Tibial nerve (tissue), 4 donors: ENCODE measurements at regions not wholly inside any gene's neighbourhood (a gene's known extent, or its start where the extent isn't known, plus 50 kb on each side); places are given as distances from the start of the nearest gene placed in this dataset.

ENCODE experiments used
- DNase-seq, 2 donors: peaks; one replicate each; pipeline ENCODE4 v3.0.0-alpha.2; 2019; ENCODE audit warnings: low spot score in 2 of 2
- H3K27ac ChIP-seq, 4 donors: fragments of 200-600 bp; sonication (generic) in 3 of 4; one replicate each; pipeline ENCODE4 v1.5.1; 2017 to 2019; ENCODE audit warnings: mild to moderate bottlenecking in 1 of 4
- H3K27me3 ChIP-seq, 2 donors: fragments of 200-600 bp; sonication (generic) in 1 of 2; one replicate each; pipeline versions ENCODE4 v1.5.1 to v1.6.0; 2017 to 2019
- H3K36me3 ChIP-seq, 3 donors: fragments of 200-600 bp; sonication (generic); one replicate each; pipeline ENCODE4 v1.5.1; 2018 to 2019
- H3K4me1 ChIP-seq, 4 donors: fragments of 200-600 bp; sonication (generic) in 3 of 4; one replicate each; pipeline ENCODE4 v1.5.1; 2017 to 2019
- H3K4me3 ChIP-seq, 4 donors: fragments of 200-600 bp; sonication (generic) in 3 of 4; one replicate each; pipeline ENCODE4 v1.5.1; 2017 to 2019; ENCODE audit warnings: mild to moderate bottlenecking in 1 of 4, moderate library complexity in 1 of 4
- H3K9me3 ChIP-seq, 4 donors: fragments of 200-600 bp; sonication (generic) in 3 of 4; one replicate each; pipeline ENCODE4 v1.5.1; 2017 to 2019
- EP300 ChIP-seq, 2 donors: sonication (generic); formaldehyde crosslinking; IDR thresholded peaks; one replicate each; pipeline ENCODE4 v1.6.1; 2017; ENCODE audit warnings: antibody characterized with exemption in 2 of 2, mild to moderate bottlenecking in 1 of 2
- POLR2A ChIP-seq, 2 donors: fragments of 450-650 bp; IDR thresholded peaks; one replicate each; pipeline ENCODE4 v1.6.1; 2017; ENCODE audit warnings: antibody characterized with exemption in 2 of 2, mild to moderate bottlenecking in 2 of 2, moderate library complexity in 2 of 2
- WGBS, 2 donors: methylation state at CpG; one replicate each; pipeline ENCODE4 v1.1.5; 2018; 5-methylcytosine and 5-hydroxymethylcytosine counted together
- TF ChIP-seq, protein P1 (sequence below), 5 experiments: fragments of 200-600 bp in 3 of 5; fragments of 450-650 bp in 2 of 5; sonication (generic) in 3 of 5; IDR thresholded peaks; one replicate each; pipeline ENCODE4 v1.5.1; 2016 to 2019; ENCODE audit warnings: antibody characterized with exemption in 5 of 5, mild to moderate bottlenecking in 3 of 5, moderate library complexity in 2 of 5

DNA sequence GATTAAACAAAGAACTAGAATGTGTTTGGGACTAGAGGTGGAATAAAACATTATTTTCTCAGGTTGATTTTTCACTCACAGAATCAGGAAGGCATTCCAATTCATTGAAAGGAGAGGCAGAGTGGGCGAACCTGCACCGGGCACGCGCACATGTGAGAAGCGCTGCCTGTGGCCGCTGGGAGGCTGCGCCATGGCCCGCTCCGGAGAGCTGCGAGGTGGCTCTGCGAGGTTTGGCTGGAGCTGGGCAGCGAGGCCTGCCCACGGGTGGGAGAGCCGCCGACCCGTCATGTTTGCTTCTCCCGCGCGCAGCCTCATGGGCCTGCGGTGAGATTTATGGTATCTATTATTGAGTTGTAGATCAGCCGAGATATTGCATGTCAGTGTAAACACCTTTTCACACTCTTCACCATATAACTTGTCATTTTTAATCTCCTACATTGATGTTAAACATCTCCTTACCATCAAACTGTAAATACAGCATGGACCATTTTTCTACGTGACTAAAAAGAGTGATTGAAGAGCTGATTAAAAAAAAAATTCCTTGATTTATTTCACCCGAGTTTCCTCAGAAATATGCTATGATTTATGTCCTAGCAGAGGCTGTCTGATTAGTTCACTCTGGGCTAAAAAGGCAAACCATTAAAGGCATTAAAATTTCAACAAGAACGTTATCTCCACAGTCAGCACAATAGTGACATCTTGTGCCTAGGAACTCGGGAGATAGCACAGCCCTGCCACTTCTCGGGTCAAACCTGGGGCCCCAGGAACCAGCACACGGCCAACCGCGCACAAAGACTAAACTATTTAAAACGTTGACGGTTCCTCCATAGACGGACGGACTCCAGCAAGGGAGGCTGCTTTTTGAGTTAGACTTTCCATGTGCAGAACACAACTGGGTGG, 96.6 kb upstream of the RNF32 start:
- WGBS, 2 donors = 80 to 86% methylated on average over 32 to 33 of the region's 33 CpGs
- H3K27me3 ChIP-seq = no peaks in the 10 kb centered on the region

GRCh38 chr7:156540619-156541165, 99.9 kb upstream of the RNF32 start:
- no peak overlapping the region for H3K4me3 ChIP-seq
- TF ChIP-seq POLR2A (IDR thresholded peaks at IDR 0.05) (no peak), EP300 (IDR thresholded peaks at IDR 0.05) (no peak)
- TF ChIP-seq, protein P1, sequence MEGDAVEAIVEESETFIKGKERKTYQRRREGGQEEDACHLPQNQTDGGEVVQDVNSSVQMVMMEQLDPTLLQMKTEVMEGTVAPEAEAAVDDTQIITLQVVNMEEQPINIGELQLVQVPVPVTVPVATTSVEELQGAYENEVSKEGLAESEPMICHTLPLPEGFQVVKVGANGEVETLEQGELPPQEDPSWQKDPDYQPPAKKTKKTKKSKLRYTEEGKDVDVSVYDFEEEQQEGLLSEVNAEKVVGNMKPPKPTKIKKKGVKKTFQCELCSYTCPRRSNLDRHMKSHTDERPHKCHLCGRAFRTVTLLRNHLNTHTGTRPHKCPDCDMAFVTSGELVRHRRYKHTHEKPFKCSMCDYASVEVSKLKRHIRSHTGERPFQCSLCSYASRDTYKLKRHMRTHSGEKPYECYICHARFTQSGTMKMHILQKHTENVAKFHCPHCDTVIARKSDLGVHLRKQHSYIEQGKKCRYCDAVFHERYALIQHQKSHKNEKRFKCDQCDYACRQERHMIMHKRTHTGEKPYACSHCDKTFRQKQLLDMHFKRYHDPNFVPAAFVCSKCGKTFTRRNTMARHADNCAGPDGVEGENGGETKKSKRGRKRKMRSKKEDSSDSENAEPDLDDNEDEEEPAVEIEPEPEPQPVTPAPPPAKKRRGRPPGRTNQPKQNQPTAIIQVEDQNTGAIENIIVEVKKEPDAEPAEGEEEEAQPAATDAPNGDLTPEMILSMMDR (IDR thresholded peaks at IDR 0.05) = no peak
- no peak for DNase-seq
- peaks cover 0 to 4% (median 0%) of the 10 kb centered on the region in 3 donors for H3K36me3 ChIP-seq
- no peaks in the 10 kb centered on the region for H3K9me3 ChIP-seq
- 80 to 89% methylated on average over 7 of the region's 7 CpGs for WGBS, 2 donors
- no peaks in the 10 kb centered on the region for H3K4me1 ChIP-seq
- no peak overlapping the region for H3K27ac ChIP-seq
- H3K27me3 ChIP-seq = no peaks in the 10 kb centered on the region

More for the DNA sequence above, 96.6 kb upstream of the RNF32 start:
- H3K9me3 ChIP-seq = peaks cover 0 to 13% (median 2%) of the 10 kb centered on the region in 4 donors
- TF ChIP-seq EP300 (IDR thresholded peaks at IDR 0.05) (no peak), POLR2A (IDR thresholded peaks at IDR 0.05) (no peak)
- TF ChIP-seq, protein P1 (IDR thresholded peaks at IDR 0.05) = no peak
- no peaks in the 10 kb centered on the region for H3K4me1 ChIP-seq
- no peak overlapping the region for H3K27ac ChIP-seq
- H3K36me3 ChIP-seq = peaks cover 0 to 4% (median 0%) of the 10 kb centered on the region in 3 donors
- DNase-seq = no peak
- no peak overlapping the region for H3K4me3 ChIP-seq

GRCh38 chr7:156539999-156540398, 100.6 kb upstream of the RNF32 start:
- TF ChIP-seq EP300 (IDR thresholded peaks at IDR 0.05) (no peak), POLR2A (IDR thresholded peaks at IDR 0.05) (no peak)
- TF ChIP-seq, protein P1 (IDR thresholded peaks at IDR 0.05) = no peak
- H3K27me3 ChIP-seq = no peaks in the 10 kb centered on the region
- no peak overlapping the region for H3K27ac ChIP-seq
- no peak overlapping the region for H3K4me3 ChIP-seq
- DNase-seq = no peak
- H3K36me3 ChIP-seq = peaks cover 0 to 4% (median 0%) of the 10 kb centered on the region in 3 donors
- 85 to 88% methylated on average over 12 of the region's 12 CpGs for WGBS, 2 donors
- H3K9me3 ChIP-seq = no peaks in the 10 kb centered on the region
- no peaks in the 10 kb centered on the region for H3K4me1 ChIP-seq

DNA sequence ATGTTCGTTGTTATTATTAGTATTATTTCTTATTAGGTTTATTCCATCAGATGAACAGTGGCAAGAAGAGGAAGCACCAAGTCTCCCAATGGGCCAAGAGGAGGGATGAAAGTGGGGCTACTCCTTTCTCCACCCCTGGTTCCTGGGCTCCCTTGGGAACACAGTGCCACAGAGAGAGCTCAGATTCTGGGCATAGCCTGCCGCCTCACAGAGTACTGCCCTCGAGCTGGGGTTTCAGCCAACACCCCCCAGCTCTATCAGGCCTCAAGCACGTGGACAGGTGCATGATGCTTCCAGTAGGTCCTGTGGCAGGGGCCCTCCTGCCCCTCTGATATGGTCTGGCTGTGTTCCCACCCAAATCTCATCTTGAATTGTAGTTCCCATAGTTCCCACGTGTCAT, 103.6 kb upstream of the RNF32 start:
- WGBS, 2 donors = 73 to 83% methylated on average over 5 of the region's 5 CpGs
- DNase-seq = no peak
- Histone ChIP-seq H3K27me3 (no peaks in the 10 kb centered on the region), H3K4me1 (no peaks in the 10 kb centered on the region), H3K9me3 (no peaks in the 10 kb centered on the region), H3K36me3 (no peaks in the 10 kb centered on the region), H3K4me3 (no peak overlapping the region), H3K27ac (no peak overlapping the region)
- TF ChIP-seq EP300 (IDR thresholded peaks at IDR 0.05) (no peak), POLR2A (IDR thresholded peaks at IDR 0.05) (no peak)
- TF ChIP-seq, protein P1 (IDR thresholded peaks at IDR 0.05) = no peak

- Histone ChIP-seq H3K4me1 (no peaks in the 10 kb centered on the region), H3K36me3 (peaks cover 0 to 3% (median 0%) of the 10 kb centered on the region in 3 donors), H3K27ac (no peak overlapping the region), H3K4me3 (no peak overlapping the region), H3K9me3 (no peaks in the 10 kb centered on the region), H3K27me3 (no peaks in the 10 kb centered on the region)
- 85 to 89% methylated on average over 9 of the region's 9 CpGs for WGBS, 2 donors
- DNase-seq = no peak
- TF ChIP-seq, protein P1 (IDR thresholded peaks at IDR 0.05) = no peak
- TF ChIP-seq EP300 (IDR thresholded peaks at IDR 0.05) (no peak), POLR2A (IDR thresholded peaks at IDR 0.05) (no peak)
These were observed 105.6 kb upstream of the RNF32 start for GRCh38 chr7:156534925-156535324.
